Osteoblast (primary cell): ENCODE measurements at regions not wholly inside any gene's neighbourhood (a gene's known extent, or its start where the extent isn't known, plus 50 kb on each side); places are given as distances from the start of the nearest gene placed in this dataset.
"Not testable (repeated sequence)": the region's sequence is repeated elsewhere in the genome, so short reads cannot be mapped to it uniquely, and the experiment has no call there.

Experiments
- DNase-seq: peaks from one replicate; pipeline ENCODE4 v3.0.0; 2011; ENCODE audit warnings: low spot score, mixed read lengths; ENCODE audit not compliant: insufficient read length; ENCODE audit errors: missing footprints
- H2AFZ ChIP-seq: 2 replicates; pipeline ENCODE4 v1.6.0; 2011; ENCODE audit warnings: mild to moderate bottlenecking, low read length
- H3K27ac ChIP-seq: 2 replicates; pipeline ENCODE4 v1.5.1; 2011; ENCODE audit warnings: mild to moderate bottlenecking, low read depth, low read length, moderate library complexity
- H3K27me3 ChIP-seq: 2 replicates; pipeline ENCODE4 v1.6.0; 2012; ENCODE audit warnings: mild to moderate bottlenecking, control low read depth, inconsistent platforms, low read length, moderate library complexity; ENCODE audit not compliant: insufficient read depth
- H3K36me3 ChIP-seq: 2 replicates; pipeline ENCODE4 v1.5.1; 2011; ENCODE audit warnings: mild to moderate bottlenecking, low read length, control low read depth, moderate library complexity; ENCODE audit not compliant: insufficient read depth
- H3K4me1 ChIP-seq: 2 replicates; pipeline ENCODE4 v1.5.1; 2011; ENCODE audit warnings: mild to moderate bottlenecking, low read length, control low read depth, moderate library complexity; ENCODE audit not compliant: insufficient read depth
- H3K4me2 ChIP-seq: 2 replicates; pipeline ENCODE4 v1.6.0; 2011; ENCODE audit warnings: mild to moderate bottlenecking, low read length; ENCODE audit not compliant: insufficient read depth
- H3K4me3 ChIP-seq: fragments of 200-600 bp; sonication (generic); 3 replicates; pipeline ENCODE4 v1.5.1; 2012; ENCODE audit warnings: mild to moderate bottlenecking, low read length, inconsistent platforms; ENCODE audit not compliant: insufficient read depth
- H3K79me2 ChIP-seq: 2 replicates; pipeline ENCODE4 v1.6.0; 2012; ENCODE audit warnings: mild to moderate bottlenecking, low read length, control low read depth, inconsistent platforms; ENCODE audit not compliant: insufficient read depth
- H3K9me3 ChIP-seq: 2 replicates; pipeline ENCODE4 v1.5.1; 2011; ENCODE audit warnings: low read depth, low read length, control low read depth
- H4K20me1 ChIP-seq: 2 replicates; pipeline ENCODE4 v1.6.0; 2012; ENCODE audit warnings: mild to moderate bottlenecking, low read length, control low read depth; ENCODE audit not compliant: insufficient read depth
- TF ChIP-seq, protein P1 (sequence below): IDR thresholded peaks from 2 replicates; pipeline ENCODE4 v1.5.1; 2011; ENCODE audit warnings: mild to moderate bottlenecking, low read depth, low read length, moderate library complexity; ENCODE audit errors: extremely low read depth

DNA sequence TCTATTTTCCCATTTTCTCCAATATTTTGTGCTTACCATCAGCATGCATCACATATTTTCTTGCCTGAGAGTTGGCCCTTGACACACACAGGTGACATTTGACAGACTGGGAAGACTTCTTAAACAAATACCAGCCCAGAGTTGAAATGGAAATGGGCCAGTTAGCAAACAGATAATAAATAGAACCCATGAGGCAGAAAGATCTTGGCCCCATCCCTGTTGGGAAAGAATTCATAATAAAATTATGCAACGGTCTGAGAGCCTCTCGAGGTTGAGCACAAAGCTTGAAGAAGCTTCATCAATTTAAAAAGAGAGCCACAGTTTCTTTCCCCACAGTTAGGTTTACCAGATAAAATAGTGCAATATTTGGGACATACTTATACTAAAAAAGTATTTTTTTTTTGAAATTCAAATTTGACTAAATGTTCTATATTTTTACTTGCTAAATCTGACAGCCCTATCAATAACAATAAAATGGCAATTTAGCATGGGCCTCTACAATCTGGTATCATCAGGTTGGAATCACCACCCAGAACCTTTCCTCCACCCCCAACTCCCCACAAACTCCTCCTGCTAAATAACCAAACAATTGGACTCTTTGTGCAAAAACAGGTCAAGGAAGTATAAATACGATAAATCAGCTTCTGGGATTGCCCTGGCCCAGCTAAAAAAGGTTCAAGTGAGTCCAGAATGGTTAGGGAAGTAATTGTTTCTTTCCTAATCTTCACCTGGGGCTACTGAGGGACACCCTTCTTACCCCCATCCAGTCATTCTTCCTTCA is 129.8 kb downstream of the CD164 start:
- H3K36me3 ChIP-seq = no peaks in the 10 kb centered on the region

DNA sequence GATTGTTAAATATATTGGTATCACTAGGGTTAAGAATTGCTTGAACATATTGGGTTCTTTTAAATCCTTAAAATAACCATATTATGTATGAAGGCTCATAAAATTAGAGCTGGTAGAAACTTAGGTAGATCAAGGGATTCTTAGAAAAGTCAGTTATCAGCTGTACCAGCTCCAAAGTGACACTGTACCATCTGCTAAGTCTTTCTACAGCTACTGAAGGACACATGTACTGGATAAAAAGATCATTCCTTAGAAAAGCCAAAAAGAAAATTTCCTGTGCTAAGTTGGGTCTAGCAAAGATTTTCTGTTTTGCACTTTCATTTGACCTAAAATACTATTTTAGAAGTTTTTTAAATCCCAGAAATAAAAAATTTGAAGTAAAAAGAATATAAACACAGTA is 130.4 kb downstream of the CD164 start:
- Histone ChIP-seq H3K4me1 (no peaks in the 10 kb centered on the region), H3K36me3 (no peaks in the 10 kb centered on the region), H3K4me2 (no peak overlapping the region), H3K9me3 (no peaks in the 10 kb centered on the region), H2AFZ (no peak overlapping the region), H3K27me3 (no peaks in the 10 kb centered on the region), H3K79me2 (no peaks in the 10 kb centered on the region), H4K20me1 (no peaks in the 10 kb centered on the region), H3K27ac (no peak overlapping the region), H3K4me3 (no peak overlapping the region)
- no peak for DNase-seq
- TF ChIP-seq, protein P1, sequence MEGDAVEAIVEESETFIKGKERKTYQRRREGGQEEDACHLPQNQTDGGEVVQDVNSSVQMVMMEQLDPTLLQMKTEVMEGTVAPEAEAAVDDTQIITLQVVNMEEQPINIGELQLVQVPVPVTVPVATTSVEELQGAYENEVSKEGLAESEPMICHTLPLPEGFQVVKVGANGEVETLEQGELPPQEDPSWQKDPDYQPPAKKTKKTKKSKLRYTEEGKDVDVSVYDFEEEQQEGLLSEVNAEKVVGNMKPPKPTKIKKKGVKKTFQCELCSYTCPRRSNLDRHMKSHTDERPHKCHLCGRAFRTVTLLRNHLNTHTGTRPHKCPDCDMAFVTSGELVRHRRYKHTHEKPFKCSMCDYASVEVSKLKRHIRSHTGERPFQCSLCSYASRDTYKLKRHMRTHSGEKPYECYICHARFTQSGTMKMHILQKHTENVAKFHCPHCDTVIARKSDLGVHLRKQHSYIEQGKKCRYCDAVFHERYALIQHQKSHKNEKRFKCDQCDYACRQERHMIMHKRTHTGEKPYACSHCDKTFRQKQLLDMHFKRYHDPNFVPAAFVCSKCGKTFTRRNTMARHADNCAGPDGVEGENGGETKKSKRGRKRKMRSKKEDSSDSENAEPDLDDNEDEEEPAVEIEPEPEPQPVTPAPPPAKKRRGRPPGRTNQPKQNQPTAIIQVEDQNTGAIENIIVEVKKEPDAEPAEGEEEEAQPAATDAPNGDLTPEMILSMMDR = no peak

More for the DNA sequence above, 129.8 kb downstream of the CD164 start:
- Histone ChIP-seq H3K27ac (no peak overlapping the region), H4K20me1 (no peaks in the 10 kb centered on the region), H3K4me2 (no peak overlapping the region), H3K27me3 (no peaks in the 10 kb centered on the region), H2AFZ (no peak overlapping the region), H3K4me3 (no peak overlapping the region), H3K79me2 (no peaks in the 10 kb centered on the region), H3K4me1 (no peaks in the 10 kb centered on the region), H3K9me3 (no peaks in the 10 kb centered on the region)
- TF ChIP-seq, protein P1 = no peak
- DNase-seq = no peak

DNA sequence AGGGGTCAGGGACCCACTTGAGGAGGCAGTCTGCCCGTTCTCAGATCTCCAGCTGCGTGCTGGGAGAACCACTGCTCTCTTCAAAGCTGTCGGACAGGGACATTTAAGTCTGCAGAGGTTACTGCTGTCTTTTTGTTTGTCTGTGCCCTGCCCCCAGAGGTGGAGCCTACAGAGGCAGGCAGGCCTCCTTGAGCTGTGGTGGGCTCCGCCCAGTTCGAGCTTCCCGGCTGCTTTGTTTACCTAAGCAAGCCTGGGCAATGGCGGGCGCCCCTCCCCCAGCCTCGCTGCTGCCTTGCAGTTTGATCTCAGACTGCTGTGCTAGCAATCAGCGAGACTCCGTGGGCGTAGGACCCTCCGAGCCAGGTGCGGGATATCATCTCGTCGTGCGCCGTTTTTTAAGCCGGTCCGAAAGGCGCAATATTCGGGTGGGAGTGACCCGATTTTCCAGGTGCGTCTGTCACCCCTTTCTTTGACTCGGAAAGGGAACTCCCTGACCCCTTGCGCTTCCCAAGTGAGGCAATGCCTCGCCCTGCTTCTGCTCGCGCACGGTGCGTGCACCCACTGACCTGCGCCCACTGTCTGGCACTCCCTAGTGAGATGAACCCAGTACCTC is 131.6 kb downstream of the CD164 start:
- H3K36me3 ChIP-seq, H3K4me3 ChIP-seq, H3K27me3 ChIP-seq, H3K27ac ChIP-seq, H3K4me2 ChIP-seq, DNase-seq, H3K79me2 ChIP-seq, H3K9me3 ChIP-seq, H3K4me1 ChIP-seq, H2AFZ ChIP-seq, H4K20me1 ChIP-seq: not testable (repeated sequence)

DNA sequence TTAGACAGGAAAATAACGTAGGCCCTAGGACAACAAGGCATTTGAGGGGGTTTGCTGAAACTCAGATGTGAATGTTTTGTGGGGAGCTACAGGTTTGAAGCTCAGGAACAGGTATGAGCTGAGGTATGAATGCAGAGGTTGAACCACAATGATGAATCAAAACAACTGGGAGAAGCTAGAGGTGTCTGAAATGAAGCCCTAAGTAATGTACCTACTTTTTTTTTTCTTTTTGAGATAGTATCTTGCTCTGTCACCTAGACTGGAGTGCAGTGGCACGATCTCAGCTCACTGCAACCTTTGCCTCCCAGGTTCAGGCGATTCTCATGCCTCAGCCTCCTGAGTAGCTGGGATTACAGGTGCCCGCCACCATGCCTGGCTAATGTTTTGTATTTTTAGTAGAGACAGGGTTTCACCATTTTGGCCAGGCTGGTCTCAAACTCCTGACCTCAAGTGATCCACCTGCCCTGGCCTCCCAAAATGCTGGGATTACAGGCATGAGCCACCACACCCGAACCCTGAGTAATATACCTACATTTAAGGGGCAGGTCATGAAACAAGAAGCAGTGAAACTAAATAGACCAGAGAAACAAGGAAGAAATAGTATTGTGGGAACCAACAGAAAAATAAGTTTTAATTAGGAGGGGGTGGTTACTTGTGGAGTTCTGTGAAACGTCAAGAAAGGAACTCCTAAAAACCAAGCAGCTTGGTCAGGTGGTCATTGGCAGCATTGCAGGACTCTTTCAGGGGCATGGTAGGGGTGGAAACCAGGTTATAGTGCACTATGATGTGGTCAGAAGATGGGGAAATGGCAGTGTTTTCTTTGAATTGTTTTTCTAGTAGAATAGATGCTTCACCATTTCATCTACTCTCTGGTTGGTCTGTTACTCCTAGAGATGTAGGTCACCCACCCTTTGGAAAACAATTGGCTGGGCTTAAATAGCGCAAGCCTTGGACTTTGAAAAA is 138.1 kb downstream of the CD164 start:
- Histone ChIP-seq H3K9me3 (no peaks in the 10 kb centered on the region), H3K4me1 (peaks cover 40% of the 10 kb centered on the region), H3K36me3 (no peaks in the 10 kb centered on the region), H3K4me2 (no peak overlapping the region), H3K79me2 (no peaks in the 10 kb centered on the region), H4K20me1 (no peaks in the 10 kb centered on the region), H3K4me3 (no peak overlapping the region), H3K27me3 (no peaks in the 10 kb centered on the region), H2AFZ (no peak overlapping the region), H3K27ac (no peak overlapping the region)
- TF ChIP-seq, protein P1 = no peak
- no peak for DNase-seq
